HCT116 (cell line): ENCODE measurements at regions not wholly inside any gene's neighbourhood (a gene's known extent, or its start where the extent isn't known, plus 50 kb on each side); places are given as distances from the start of the nearest gene placed in this dataset.

Source experiments
- ATAC-seq: fragments of 200-7000 bp; cut with Tn5 transposase; 2 replicates; pipeline ENCODE4 v1.9.1; 2020; ENCODE audit warnings: mild to moderate bottlenecking, moderate library complexity
- BruUV-seq: library from RNA; stranded (reverse); fragments of 400-500 nt; replicated peaks from 2 replicates; lab custom pipeline; 2021; lab: Mats Ljungman, UMichigan
- CTCF ChIA-PET: fragments of 300-600 bp; sonication (Branson Sonifier 250); formaldehyde crosslinking; loops from one replicate; lab custom pipeline; 2021; ENCODE audit warnings: antibody characterized with exemption; lab: Charles Lee
- POLR2A ChIA-PET: fragments of 300-600, 350-600 bp; sonication (Branson Sonifier 250); formaldehyde crosslinking; loops from one replicate; lab custom pipeline; 2021; ENCODE audit warnings: antibody characterized with exemption; lab: Charles Lee
- RAD21 ChIA-PET, 2 experiments: fragments of 300-600 bp; sonication (Branson Sonifier 250); formaldehyde crosslinking; loops; one replicate each; lab custom pipeline; 2023; ENCODE audit warnings: low total read pairs in 2 of 2; ENCODE audit not compliant: uncharacterized antibody in 2 of 2, unreplicated experiment in 2 of 2, low non-redundant PET in 1 of 2; lab: Charles Lee
- DNase-seq: peaks from one replicate; pipeline ENCODE4 v3.0.0-alpha.2; 2010; ENCODE audit warnings: low read depth, low spot score
- H2AFZ ChIP-seq: fragments of 200-600 bp; shearing (Covaris generic), sonication (generic); 2 replicates; pipeline ENCODE4 v1.6.1; 2017; ENCODE audit warnings: low read depth, mixed run types, mixed read lengths, antibody characterized with exemption, low read length; ENCODE audit not compliant: poor library complexity, severe bottlenecking
- H3K27ac ChIP-seq: 2 replicates; pipeline ENCODE4 v1.5.1; 2012; ENCODE audit warnings: low read depth, low read length
- H3K27me3 ChIP-seq: fragments of 200-600 bp; sonication (generic); 2 replicates; pipeline ENCODE4 v1.6.1; 2016; ENCODE audit warnings: mixed run types, low read length, mixed read lengths; ENCODE audit not compliant: insufficient read depth
- H3K36me3 ChIP-seq, 2 experiments: fragments of 200-500 bp in 1 of 2; fragments of 200-600 bp in 1 of 2; sonication (Bioruptor generic) in 1 of 2; sonication (generic) in 1 of 2; 2 replicates each; pipeline versions ENCODE4 v1.5.1 to v1.6.1; 2014 to 2016; ENCODE audit warnings: low read length in 2 of 2, inconsistent platforms in 1 of 2, mixed read lengths in 1 of 2, mixed run types in 1 of 2; ENCODE audit not compliant: insufficient read depth in 2 of 2, control insufficient read depth in 1 of 2
- H3K4me1 ChIP-seq, 2 experiments: fragments of 200-600 bp in 1 of 2; sonication (generic) in 1 of 2; 2 replicates each; pipeline versions ENCODE4 v1.5.1 to v1.6.1; 2012 to 2017; ENCODE audit warnings: low read length in 2 of 2, inconsistent platforms in 1 of 2, mild to moderate bottlenecking in 1 of 2, mixed read lengths in 1 of 2, mixed run types in 1 of 2, moderate library complexity in 1 of 2; ENCODE audit not compliant: insufficient read depth in 2 of 2, control insufficient read depth in 1 of 2
- H3K4me2 ChIP-seq: fragments of 200-600 bp; sonication (generic); 2 replicates; pipeline ENCODE4 v1.6.1; 2017; ENCODE audit warnings: mixed run types, low read length, mixed read lengths
- H3K4me3 ChIP-seq, 2 experiments: fragments of 200-600 bp in 1 of 2; sonication (generic) in 1 of 2; replicated peaks in 1 of 2; 2 replicates each; pipeline ENCODE4 v1.5.1; 2011 to 2016; ENCODE audit warnings: low read length in 2 of 2, control low read depth in 1 of 2, low read depth in 1 of 2, mild to moderate bottlenecking in 1 of 2, mixed read lengths in 1 of 2, mixed run types in 1 of 2
- H3K79me2 ChIP-seq: fragments of 200-600 bp; sonication (generic); 2 replicates; pipeline ENCODE4 v1.6.1; 2017; ENCODE audit warnings: mild to moderate bottlenecking, mixed run types, low read length, moderate library complexity, mixed read lengths; ENCODE audit not compliant: insufficient read depth
- H3K9ac ChIP-seq: fragments of 200-600 bp; sonication (generic); 2 replicates; pipeline ENCODE4 v1.6.1; 2016; ENCODE audit warnings: low read length, mixed read lengths
- H3K9me2 ChIP-seq: fragments of 200-600 bp; sonication (generic), shearing (Covaris generic); 2 replicates; pipeline ENCODE4 v1.6.1; 2017; ENCODE audit warnings: mixed run types, mild to moderate bottlenecking, moderate library complexity; ENCODE audit not compliant: insufficient read depth
- H3K9me3 ChIP-seq, 2 experiments: fragments of 200-500 bp in 1 of 2; fragments of 200-600 bp in 1 of 2; sonication (Bioruptor generic) in 1 of 2; sonication (generic) in 1 of 2; 2 replicates each; pipeline ENCODE4 v1.6.1; 2014 to 2017; ENCODE audit warnings: low read length in 2 of 2, mixed read lengths in 2 of 2, inconsistent platforms in 1 of 2, low read depth in 1 of 2, mild to moderate bottlenecking in 1 of 2, mixed run types in 1 of 2, moderate library complexity in 1 of 2; ENCODE audit not compliant: control insufficient read depth in 1 of 2, insufficient read depth in 1 of 2
- H4K20me1 ChIP-seq: fragments of 200-600 bp; sonication (generic), shearing (Covaris generic); 2 replicates; pipeline ENCODE4 v1.6.1; 2017; ENCODE audit warnings: mixed run types, mild to moderate bottlenecking, moderate library complexity; ENCODE audit not compliant: insufficient read depth
- CEBPB ChIP-seq: IDR thresholded peaks from 2 replicates; pipeline ENCODE4 v1.6.1; 2012; ENCODE audit warnings: low read depth
- ELF1 ChIP-seq: IDR thresholded peaks from 2 replicates; pipeline ENCODE4 v1.6.1; 2012; ENCODE audit warnings: low read depth, borderline replicate concordance
- EZH2 ChIP-seq: fragments of 200-600 bp; sonication (generic); IDR thresholded peaks from 2 replicates; pipeline ENCODE4 v1.6.1; 2017; ENCODE audit warnings: antibody characterized with exemption, mixed run types
- EZH2phosphoT487 ChIP-seq: fragments of 200-600 bp; IDR thresholded peaks from 2 replicates; pipeline ENCODE4 v1.6.1; 2018; ENCODE audit warnings: antibody characterized with exemption, borderline replicate concordance
- JUND ChIP-seq: IDR thresholded peaks from 2 replicates; pipeline ENCODE4 v1.6.1; 2012
- MAX ChIP-seq: IDR thresholded peaks from 2 replicates; pipeline ENCODE4 v1.6.1; 2012
- POLR2A ChIP-seq: IDR thresholded peaks from 2 replicates; pipeline ENCODE4 v1.7.0; 2011; ENCODE audit warnings: borderline replicate concordance; ENCODE audit not compliant: insufficient read depth, insufficient read length; ENCODE audit errors: extremely low read depth
- POLR2AphosphoS5 ChIP-seq: IDR thresholded peaks from 2 replicates; pipeline ENCODE4 v1.6.1; 2011; ENCODE audit warnings: mild to moderate bottlenecking, low read depth, low read length, moderate library complexity
- RAD21 ChIP-seq: IDR thresholded peaks from 2 replicates; pipeline ENCODE4 v1.6.1; 2012; ENCODE audit warnings: low read depth, mild to moderate bottlenecking
- SRF ChIP-seq: IDR thresholded peaks from 2 replicates; pipeline ENCODE4 v1.6.1; 2012; ENCODE audit warnings: low read depth
- TCF7L2 ChIP-seq: IDR thresholded peaks from 2 replicates; pipeline ENCODE4 v1.7.0; 2011; ENCODE audit warnings: borderline replicate concordance, inconsistent platforms; ENCODE audit not compliant: insufficient read depth, insufficient read length; ENCODE audit errors: extremely low read depth
- YY1 ChIP-seq: IDR thresholded peaks from 2 replicates; pipeline ENCODE4 v1.6.1; 2011; ENCODE audit warnings: low read length, low read depth, moderate library complexity, mild to moderate bottlenecking; ENCODE audit not compliant: insufficient replicate concordance; ENCODE audit errors: extremely low read depth
- ZFX ChIP-seq: fragments of 450-650 bp; IDR thresholded peaks from 2 replicates; pipeline ENCODE4 v1.6.1; 2017
- ZNF274 ChIP-seq: fragments of 200-500 bp; sonication (Bioruptor generic); IDR thresholded peaks from 2 replicates; pipeline ENCODE4 v1.6.1; 2014; ENCODE audit warnings: mild to moderate bottlenecking, low read depth, low read length, inconsistent platforms
- intact Hi-C: fragments of 100-400 bp; cut with micrococcal nuclease; formaldehyde crosslinking; loops from 2 replicates; pipeline ENCODE4 v1.10.0; 2022
- TF ChIP-seq, protein P1 (sequence below): IDR thresholded peaks from 2 replicates; pipeline ENCODE4 v1.6.1; 2012

GRCh38 chr4:22874334-22874912 is 181.7 kb downstream of the GBA3 start:
- Histone ChIP-seq H3K4me2 (no peak overlapping the region), H2AFZ (no peak overlapping the region), H3K27me3 (no peaks in the 10 kb centered on the region), H3K9me2 (no peaks in the 10 kb centered on the region), H3K4me3 (no peak overlapping the region), H3K27ac (no peak overlapping the region), H3K9ac (no peak overlapping the region), H4K20me1 (no peaks in the 10 kb centered on the region), H3K4me1 (no peaks in the 10 kb centered on the region), H3K79me2 (no peaks in the 10 kb centered on the region), H3K36me3 (no peaks in the 10 kb centered on the region), H3K9me3 (peaks cover 0 to 4% of the 10 kb centered on the region in 2 experiments; a peak in 2 of 4 replicates)
- RAD21 ChIA-PET: no interaction called here
- intact Hi-C loops: no loop called here
- POLR2A ChIA-PET: no interaction called here
- no TSS peak for BruUV-seq
- DNase-seq (no peak), ATAC-seq (no peak)
- TF ChIP-seq EZH2phosphoT487 (no peak), POLR2A (no peak), EZH2 (no peak), MAX (no peak), ZNF274 (no peak), ELF1 (no peak), SRF (no peak), TCF7L2 (no peak), CEBPB (no peak), JUND (no peak)
- TF ChIP-seq, protein P1, sequence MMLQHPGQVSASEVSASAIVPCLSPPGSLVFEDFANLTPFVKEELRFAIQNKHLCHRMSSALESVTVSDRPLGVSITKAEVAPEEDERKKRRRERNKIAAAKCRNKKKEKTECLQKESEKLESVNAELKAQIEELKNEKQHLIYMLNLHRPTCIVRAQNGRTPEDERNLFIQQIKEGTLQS: no peak
- CTCF ChIA-PET: no interaction called here

- H3K4me2 ChIP-seq: no peak overlapping the region
- H2AFZ ChIP-seq: no peak overlapping the region
- no peak for ATAC-seq
- no peaks in the 10 kb centered on the region for H3K4me1 ChIP-seq
- H4K20me1 ChIP-seq: no peaks in the 10 kb centered on the region
- H3K4me3 ChIP-seq: no peak overlapping the region
- ChIA-PET CTCF (no interaction called here), POLR2A (no interaction called here), RAD21 (no interaction called here)
- no peak for DNase-seq
- H3K9me2 ChIP-seq: no peaks in the 10 kb centered on the region
- H3K27ac ChIP-seq: no peak overlapping the region
- no peaks in the 10 kb centered on the region for H3K36me3 ChIP-seq
- no TSS peak for BruUV-seq
- TF ChIP-seq YY1: no peak
- no peak for TF ChIP-seq POLR2A
- TF ChIP-seq JUND: no peak
- no peak for TF ChIP-seq ZFX
- no peak for TF ChIP-seq ELF1
- no peak for TF ChIP-seq SRF
- TF ChIP-seq RAD21: no peak
- no peak for TF ChIP-seq POLR2AphosphoS5
- no peak for TF ChIP-seq TCF7L2
- intact Hi-C loops: no loop called here
- no peak overlapping the region for H3K9ac ChIP-seq
- no peaks in the 10 kb centered on the region for H3K79me2 ChIP-seq
- H3K9me3 ChIP-seq: peaks cover 0 to 4% of the 10 kb centered on the region in 2 experiments; a peak in 2 of 4 replicates
- H3K27me3 ChIP-seq: no peaks in the 10 kb centered on the region
Observed at GRCh38 chr4:22873899-22874298, 181.2 kb downstream of the GBA3 start.
